ENCODE measurements at regions not wholly inside any gene's neighbourhood (a gene's known extent, or its start where the extent isn't known, plus 50 kb on each side); places are given as distances from the start of the nearest gene placed in this dataset.
"Not testable (repeated sequence)": the region's sequence is repeated elsewhere in the genome, so short reads cannot be mapped to it uniquely, and the experiment has no call there.

- Histone ChIP-seq H3K4me3 (no peak overlapping the region), H3K27ac (no peak overlapping the region), H3K4me1 (no peaks in the 10 kb centered on the region), H3K36me3 (no peaks in the 10 kb centered on the region), H3K9me3 (no peaks in the 10 kb centered on the region), H3K27me3 (no peaks in the 10 kb centered on the region)
- no peak for TF ChIP-seq CTCF (IDR thresholded peaks at IDR 0.05)
- 59 to 73% methylated on average over 4 of the region's 4 CpGs for WGBS, 2 donors
- DNase-seq, result no peak
- ATAC-seq, result no peak
- no peak for FAIRE-seq
- intact Hi-C loops (cut with DNase I), result no loop called here
Observed at GRCh38 chr7:138325434-138325833, 134.6 kb upstream of the TRIM24 start.

- no peaks in the 10 kb centered on the region for H3K36me3 ChIP-seq
- no peak overlapping the region for H3K4me3 ChIP-seq
- no peak for DNase-seq
- H3K9me3 ChIP-seq, result no peaks in the 10 kb centered on the region
- H3K27ac ChIP-seq, result no peak overlapping the region
- intact Hi-C loops (cut with DNase I), result no loop called here
- no peaks in the 10 kb centered on the region for H3K4me1 ChIP-seq
- no peak for ATAC-seq
- no peaks in the 10 kb centered on the region for H3K27me3 ChIP-seq
- TF ChIP-seq CTCF (IDR thresholded peaks at IDR 0.05), result no peak
- 56 to 71% methylated on average over 2 of the region's 2 CpGs for WGBS, 2 donors
- no peak for FAIRE-seq
Observed at GRCh38 chr7:138328215-138328614, 131.8 kb upstream of the TRIM24 start.

- H3K4me3 ChIP-seq; H3K27me3 ChIP-seq; H3K27ac ChIP-seq; intact Hi-C loops (cut with DNase I); H3K4me1 ChIP-seq; DNase-seq; H3K9me3 ChIP-seq; ATAC-seq; H3K36me3 ChIP-seq; FAIRE-seq: not testable (repeated sequence)
- 93 to 96% methylated on average over 5 of the region's 5 CpGs for WGBS, 2 donors
Observed at GRCh38 chr7:138332850-138333249, 127.2 kb upstream of the TRIM24 start.

GRCh38 chr7:138338361-138338760 is 121.7 kb upstream of the TRIM24 start:
- no peak overlapping the region for H3K27ac ChIP-seq
- intact Hi-C loops (cut with DNase I), result no loop called here

GRCh38 chr7:138339229-138339628 is 120.8 kb upstream of the TRIM24 start:
- H3K27me3 ChIP-seq; intact Hi-C loops (cut with DNase I); DNase-seq; H3K36me3 ChIP-seq; H3K4me3 ChIP-seq; H3K4me1 ChIP-seq; FAIRE-seq; H3K9me3 ChIP-seq; H3K27ac ChIP-seq; ATAC-seq: not testable (repeated sequence)
- WGBS, 2 donors, result 87 to 89% methylated on average over 7 of the region's 7 CpGs

More at GRCh38 chr7:138338361-138338760, 121.7 kb upstream of the TRIM24 start:
- TF ChIP-seq CTCF (IDR thresholded peaks at IDR 0.05), result no peak
- peak in 1 of 6 donors; percentile 29 for DNase-seq
- H3K4me1 ChIP-seq, result no peaks in the 10 kb centered on the region
- peak in 1 of 4 donors; percentile 28 for ATAC-seq
- H3K27me3 ChIP-seq, result no peaks in the 10 kb centered on the region
- no peak overlapping the region for H3K4me3 ChIP-seq
- H3K9me3 ChIP-seq, result no peaks in the 10 kb centered on the region
- H3K36me3 ChIP-seq, result no peaks in the 10 kb centered on the region
- FAIRE-seq, result no peak

- no peaks in the 10 kb centered on the region for H3K9me3 ChIP-seq
- WGBS, 2 donors, result 71 to 94% methylated on average over 4 of the region's 4 CpGs
- no peak for ATAC-seq
Observed at GRCh38 chr7:138342990-138343389, 117.1 kb upstream of the TRIM24 start.

More at GRCh38 chr7:138342990-138343389, 117.1 kb upstream of the TRIM24 start:
- H3K4me1 ChIP-seq, result no peaks in the 10 kb centered on the region
- intact Hi-C loops (cut with DNase I), result no loop called here
- DNase-seq (no peak), FAIRE-seq (no peak)
- no peak overlapping the region for H3K27ac ChIP-seq
- H3K4me3 ChIP-seq, result no peak overlapping the region
- H3K36me3 ChIP-seq, result no peaks in the 10 kb centered on the region
- no peaks in the 10 kb centered on the region for H3K27me3 ChIP-seq
- no peak for TF ChIP-seq CTCF (IDR thresholded peaks at IDR 0.05)
